CD14-positive monocyte (primary cell): ENCODE measurements at regions not wholly inside any gene's neighbourhood (a gene's known extent, or its start where the extent isn't known, plus 50 kb on each side); places are given as distances from the start of the nearest gene placed in this dataset.

ENCODE experiments used
- DNase-seq, 3 donors: peaks; one replicate each; pipeline ENCODE4 v3.0.0-alpha.2; 2011 to 2022
- H2AFZ ChIP-seq: 2 replicates; pipeline ENCODE4 v1.6.0; 2012; ENCODE audit warnings: mild to moderate bottlenecking, low read depth, low read length, inconsistent platforms; ENCODE audit not compliant: insufficient read depth, poor library complexity, severe bottlenecking
- H3K27ac ChIP-seq, 2 donors: 1 replicate in 1 of 2; 2 replicates in 1 of 2; pipeline ENCODE4 v1.5.1; 2012 to 2013; ENCODE audit warnings: low read length in 2 of 2, control low read depth in 1 of 2, inconsistent platforms in 1 of 2, low read depth in 1 of 2, mild to moderate bottlenecking in 1 of 2
- H3K27me3 ChIP-seq, 2 donors: one replicate each; pipeline versions ENCODE4 v1.6.0 to v1.6.1; 2011 to 2013; ENCODE audit warnings: low read length in 2 of 2; ENCODE audit not compliant: control insufficient read depth in 2 of 2, insufficient read depth in 2 of 2
- H3K36me3 ChIP-seq, 2 donors: replicated peaks in 1 of 2; 1 replicate in 1 of 2; 2 replicates in 1 of 2; pipeline versions ENCODE4 v1.5.1 to v1.6.1; 2012 to 2013; ENCODE audit warnings: low read length in 2 of 2, control low read depth in 1 of 2, inconsistent platforms in 1 of 2, mild to moderate bottlenecking in 1 of 2; ENCODE audit not compliant: insufficient read depth in 2 of 2, control insufficient read depth in 1 of 2
- H3K4me1 ChIP-seq, 2 donors: 1 replicate in 1 of 2; 2 replicates in 1 of 2; pipeline versions ENCODE4 v1.5.1 to v1.6.1; 2012 to 2013; ENCODE audit warnings: low read length in 2 of 2, control low read depth in 1 of 2, inconsistent platforms in 1 of 2, mild to moderate bottlenecking in 1 of 2, moderate library complexity in 1 of 2; ENCODE audit not compliant: insufficient read depth in 2 of 2, control insufficient read depth in 1 of 2
- H3K4me2 ChIP-seq: replicated peaks from 2 replicates; pipeline ENCODE3; 2012; ENCODE audit warnings: low read length, moderate library complexity, mild to moderate bottlenecking; ENCODE audit not compliant: poor library complexity, severe bottlenecking; ENCODE audit errors: extremely low read depth
- H3K4me3 ChIP-seq, 3 experiments: fragments of 200-600 bp in 1 of 3; sonication (generic) in 1 of 3; replicated peaks in 1 of 3; 1 replicate in 2 of 3; 2 replicates in 1 of 3; pipeline ENCODE4 v1.5.1; 2011 to 2013; ENCODE audit warnings: low read length in 3 of 3, mild to moderate bottlenecking in 3 of 3, control low read depth in 2 of 3, low read depth in 2 of 3, inconsistent platforms in 1 of 3, moderate library complexity in 1 of 3
- H3K79me2 ChIP-seq: 2 replicates; pipeline ENCODE4 v1.6.0; 2012; ENCODE audit warnings: mild to moderate bottlenecking, control low read depth, inconsistent platforms, low read length, moderate library complexity; ENCODE audit not compliant: insufficient read depth
- H3K9ac ChIP-seq: 2 replicates; pipeline ENCODE4 v1.6.0; 2017; ENCODE audit warnings: low read length, mild to moderate bottlenecking; ENCODE audit not compliant: insufficient read depth, poor library complexity, severe bottlenecking
- H3K9me3 ChIP-seq, 2 donors: replicated peaks in 1 of 2; 1 replicate in 1 of 2; 2 replicates in 1 of 2; pipeline versions ENCODE4 v1.5.1 to v1.6.1; 2012 to 2013; ENCODE audit warnings: low read length in 2 of 2, control low read depth in 1 of 2; ENCODE audit not compliant: control insufficient read depth in 1 of 2, insufficient read depth in 1 of 2
- H4K20me1 ChIP-seq: 2 replicates; pipeline ENCODE4 v1.6.0; 2012; ENCODE audit warnings: mild to moderate bottlenecking, low read length, control low read depth, moderate library complexity; ENCODE audit not compliant: insufficient read depth
- H3K27ac Mint-ChIP-seq, 7 donors: one replicate each; pipeline ENCODE4 v1.8.0; 2020; ENCODE audit warnings: mild to moderate bottlenecking in 7 of 7, mixed read lengths in 7 of 7, moderate library complexity in 6 of 7, inconsistent platforms in 2 of 7
- H3K27me3 Mint-ChIP-seq, 3 donors: one replicate each; pipeline ENCODE4 v1.8.0; 2021 to 2022; ENCODE audit warnings: low read depth in 3 of 3, mild to moderate bottlenecking in 3 of 3, mixed read lengths in 3 of 3, moderate library complexity in 3 of 3, inconsistent platforms in 1 of 3
- H3K36me3 Mint-ChIP-seq, 2 donors: one replicate each; pipeline ENCODE4 v1.8.0; 2020; ENCODE audit warnings: mixed read lengths in 2 of 2, inconsistent platforms in 1 of 2, mild to moderate bottlenecking in 1 of 2
- H3K4me1 Mint-ChIP-seq: one replicate; pipeline ENCODE4 v1.8.0; 2020; ENCODE audit warnings: mild to moderate bottlenecking, mixed read lengths
- H3K4me3 Mint-ChIP-seq, 2 donors: one replicate each; pipeline ENCODE4 v1.8.0; 2020; ENCODE audit warnings: mild to moderate bottlenecking in 2 of 2, mixed read lengths in 2 of 2, moderate library complexity in 1 of 2
- H3K9me3 Mint-ChIP-seq, 7 donors: one replicate each; pipeline ENCODE4 v1.8.0; 2020 to 2022; ENCODE audit warnings: mixed read lengths in 7 of 7, mild to moderate bottlenecking in 6 of 7, moderate library complexity in 6 of 7, inconsistent platforms in 2 of 7
- CTCF ChIP-seq: fragments of 200-600 bp; IDR thresholded peaks from one replicate; pipeline ENCODE4 v1.8.0; 2022; ENCODE audit warnings: antibody characterized with exemption, mild to moderate bottlenecking
- WGBS: methylation state at CpG from one replicate; pipeline ENCODE4 v1.1.5; 2013; ENCODE audit warnings: missing lambda C conversion rate; ENCODE audit not compliant: insufficient coverage; 5-methylcytosine and 5-hydroxymethylcytosine counted together
- intact Hi-C, 2 donors: fragments of 100-400 bp; cut with micrococcal nuclease; formaldehyde crosslinking; loops; one replicate each; pipeline versions ENCODE4 v1.15.0 to v1.15.1; 2023

GRCh38 chr1:215475796-215476481 lies 91.2 kb upstream of the KCTD3 start:
- Mint-ChIP-seq H3K9me3 (peaks cover 0 to 5% (median 4%) of the 10 kb centered on the region in 7 donors), H3K27me3 (no peaks in the 10 kb centered on the region), H3K27ac (no peak overlapping the region), H3K4me1 (no peaks in the 10 kb centered on the region), H3K36me3 (no peaks in the 10 kb centered on the region), H3K4me3 (no peak overlapping the region)
- H3K9ac ChIP-seq, result no peak overlapping the region
- no peaks in the 10 kb centered on the region for H3K36me3 ChIP-seq
- H4K20me1 ChIP-seq, result no peaks in the 10 kb centered on the region
- no peak overlapping the region for H2AFZ ChIP-seq
- no peak for TF ChIP-seq CTCF
- no peaks in the 10 kb centered on the region for H3K79me2 ChIP-seq
- WGBS, result 40% methylated on average over 1 of the region's 1 CpG
- no peak overlapping the region for H3K27ac ChIP-seq
- intact Hi-C loops, result no loop called here
- no peak overlapping the region for H3K4me2 ChIP-seq
- H3K9me3 ChIP-seq, result peaks cover 0 to 5% of the 10 kb centered on the region in 2 donors
- H3K4me1 ChIP-seq, result no peaks in the 10 kb centered on the region
- H3K27me3 ChIP-seq, result no peaks in the 10 kb centered on the region
- DNase-seq, result no peak
- no peak overlapping the region for H3K4me3 ChIP-seq

- H3K9me3 Mint-ChIP-seq, result peaks cover 0 to 5% (median 4%) of the 10 kb centered on the region in 7 donors
- Histone ChIP-seq H3K36me3 (no peaks in the 10 kb centered on the region), H3K27ac (no peak overlapping the region), H3K4me2 (no peak overlapping the region), H3K4me3 (no peak overlapping the region), H3K9me3 (peaks cover 0 to 5% of the 10 kb centered on the region in 2 donors), H4K20me1 (no peaks in the 10 kb centered on the region), H3K79me2 (no peaks in the 10 kb centered on the region), H2AFZ (no peak overlapping the region), H3K9ac (no peak overlapping the region), H3K27me3 (no peaks in the 10 kb centered on the region), H3K4me1 (no peaks in the 10 kb centered on the region)
- H3K27me3 Mint-ChIP-seq, result no peaks in the 10 kb centered on the region
- no peaks in the 10 kb centered on the region for H3K36me3 Mint-ChIP-seq
- no peak overlapping the region for H3K4me3 Mint-ChIP-seq
- H3K27ac Mint-ChIP-seq, result no peak overlapping the region
- intact Hi-C loops, result no loop called here
- TF ChIP-seq CTCF, result no peak
- DNase-seq, result no peak
- no peaks in the 10 kb centered on the region for H3K4me1 Mint-ChIP-seq
These were observed 90.6 kb upstream of the KCTD3 start for GRCh38 chr1:215476541-215476940.
